Sciatic nerve (tissue), 2 donors: ENCODE measurements at regions not wholly inside any gene's neighbourhood (a gene's known extent, or its start where the extent isn't known, plus 50 kb on each side); places are given as distances from the start of the nearest gene placed in this dataset.
"Not testable (repeated sequence)": the region's sequence is repeated elsewhere in the genome, so short reads cannot be mapped to it uniquely, and the experiment has no call there.

ENCODE experiments used
- ATAC-seq: fragments of 200-7000 bp; cut with Tn5 transposase; one replicate; pipeline ENCODE4 v1.9.1; 2020; ENCODE audit warnings: mild to moderate bottlenecking, moderate library complexity
- DNase-seq: peaks from one replicate; pipeline ENCODE4 v3.0.0-alpha.2; 2020; ENCODE audit warnings: low spot score
- intact Hi-C: fragments of 100-400 bp; cut with DNase I; formaldehyde crosslinking; loops from one replicate; pipeline ENCODE4 v1.14.2; 2022
- donor health status: DM: no; HTN: no; CAD: no.
- donor health status: DM: no; HTN: no; CAD: no.

GRCh38 chr5:26572480-26572879 lies 465.9 kb downstream of the CDH9 start:
- ATAC-seq (no peak), DNase-seq (no peak)
- intact Hi-C loops = no loop called here

GRCh38 chr5:26569929-26570258 lies 468.5 kb downstream of the CDH9 start:
- no peak for ATAC-seq
- intact Hi-C loops = no loop called here
- DNase-seq = no peak

- ATAC-seq (peak; percentile 56), DNase-seq (no peak)
- intact Hi-C loops = no loop called here
Observed at GRCh38 chr5:26569241-26569928, 469.0 kb downstream of the CDH9 start.

- intact Hi-C loops = no loop called here
- DNase-seq = no peak
- no peak for ATAC-seq
Observed at GRCh38 chr5:26568316-26568715, 470.1 kb downstream of the CDH9 start.

- no peak for ATAC-seq
- intact Hi-C loops = no loop called here
- no peak for DNase-seq
Observed at GRCh38 chr5:26563979-26564378, 474.4 kb downstream of the CDH9 start.

- intact Hi-C loops = no loop called here
- ATAC-seq (no peak), DNase-seq (no peak)
Observed at GRCh38 chr5:26553079-26553478, 485.3 kb downstream of the CDH9 start.

GRCh38 chr5:26543987-26544386 lies 494.4 kb downstream of the CDH9 start:
- intact Hi-C loops = no loop called here
- ATAC-seq = no peak
- no peak for DNase-seq

- ATAC-seq = no peak
Observed at GRCh38 chr5:26538226-26538625, 500.2 kb downstream of the CDH9 start.

GRCh38 chr5:26535215-26535614 lies 503.2 kb downstream of the CDH9 start:
- DNase-seq (no peak), ATAC-seq (no peak)
- intact Hi-C loops = no loop called here

More at GRCh38 chr5:26538226-26538625, 500.2 kb downstream of the CDH9 start:
- no peak for DNase-seq
- intact Hi-C loops = no loop called here

GRCh38 chr5:26530305-26530704 lies 508.1 kb downstream of the CDH9 start:
- DNase-seq = no peak
- intact Hi-C loops = no loop called here
- no peak for ATAC-seq

- intact Hi-C loops = no loop called here
- DNase-seq = no peak
- ATAC-seq = no peak
Observed at GRCh38 chr5:26519245-26519644, 519.1 kb downstream of the CDH9 start.

- intact Hi-C loops = no loop called here
- ATAC-seq (no peak), DNase-seq (no peak)
Observed at GRCh38 chr5:26518065-26518464, 520.3 kb downstream of the CDH9 start.

GRCh38 chr5:26498972-26499371 lies 539.4 kb downstream of the CDH9 start:
- intact Hi-C loops = no loop called here
- ATAC-seq (no peak), DNase-seq (no peak)

- DNase-seq = no peak
- intact Hi-C loops = loop anchor here (2.0 kb wide), 1 partner anchor 59 kb away; no protein-coding TSS in a partner anchor
Observed at GRCh38 chr5:26495437-26495836, 542.9 kb downstream of the CDH9 start.

GRCh38 chr5:26492906-26493459 lies 545.4 kb downstream of the CDH9 start:
- intact Hi-C loops = no loop called here
- DNase-seq (no peak), ATAC-seq (no peak)

More at GRCh38 chr5:26495437-26495836, 542.9 kb downstream of the CDH9 start:
- ATAC-seq = no peak

GRCh38 chr5:26487553-26487952 lies 550.8 kb downstream of the CDH9 start:
- DNase-seq (no peak), ATAC-seq (no peak)
- intact Hi-C loops = no loop called here

- intact Hi-C loops = no loop called here
- DNase-seq = no peak
- ATAC-seq = no peak
Observed at GRCh38 chr5:26486631-26487030, 551.8 kb downstream of the CDH9 start.

- intact Hi-C loops, ATAC-seq, DNase-seq: not testable (repeated sequence)
Observed at GRCh38 chr5:26485146-26485860, 553.1 kb downstream of the CDH9 start.

GRCh38 chr5:26482810-26483375 lies 555.5 kb downstream of the CDH9 start:
- no peak for DNase-seq
- peak; percentile 92 for ATAC-seq
- intact Hi-C loops = no loop called here
